ENCODE measurements at regions not wholly inside any gene's neighbourhood (a gene's known extent, or its start where the extent isn't known, plus 50 kb on each side); places are given as distances from the start of the nearest gene placed in this dataset.

- H3K4me1 ChIP-seq: no peaks in the 10 kb centered on the region
- TF ChIP-seq CTCF (IDR thresholded peaks at IDR 0.05): no peak
- no peaks in the 10 kb centered on the region for H3K9me3 ChIP-seq (ENCODE audit: control insufficient read depth, low read length)
- no peak overlapping the region for H3K9ac ChIP-seq
- no peak overlapping the region for H3K27ac ChIP-seq
- no peak overlapping the region for H2AFZ ChIP-seq
- no peaks in the 10 kb centered on the region for H3K27me3 ChIP-seq (ENCODE audit: control insufficient read depth, insufficient read depth, low read length)
- no peak overlapping the region for H3K4me2 ChIP-seq (ENCODE audit: low read length)
- H3K79me2 ChIP-seq: no peaks in the 10 kb centered on the region
- no peaks in the 10 kb centered on the region for H3K36me3 ChIP-seq (ENCODE audit: control insufficient read depth, insufficient read depth, low read length)
- H3K4me3 ChIP-seq (ENCODE audit: low read depth, low read length): no peak overlapping the region
Observed at GRCh38 chr12:92602476-92602875, 100.3 kb upstream of the PLEKHG7 start.

GRCh38 chr12:92601680-92602079 is 101.1 kb upstream of the PLEKHG7 start:
- Histone ChIP-seq H3K4me2 (ENCODE audit: low read length) (no peak overlapping the region), H3K9ac (no peak overlapping the region), H3K4me1 (no peaks in the 10 kb centered on the region), H3K36me3 (ENCODE audit: control insufficient read depth, insufficient read depth, low read length) (no peaks in the 10 kb centered on the region), H3K4me3 (ENCODE audit: low read depth, low read length) (no peak overlapping the region), H3K79me2 (no peaks in the 10 kb centered on the region), H3K27ac (no peak overlapping the region), H3K27me3 (ENCODE audit: control insufficient read depth, insufficient read depth, low read length) (no peaks in the 10 kb centered on the region), H2AFZ (no peak overlapping the region), H3K9me3 (ENCODE audit: control insufficient read depth, low read length) (no peaks in the 10 kb centered on the region)
- no peak for TF ChIP-seq CTCF (IDR thresholded peaks at IDR 0.05)

DNA sequence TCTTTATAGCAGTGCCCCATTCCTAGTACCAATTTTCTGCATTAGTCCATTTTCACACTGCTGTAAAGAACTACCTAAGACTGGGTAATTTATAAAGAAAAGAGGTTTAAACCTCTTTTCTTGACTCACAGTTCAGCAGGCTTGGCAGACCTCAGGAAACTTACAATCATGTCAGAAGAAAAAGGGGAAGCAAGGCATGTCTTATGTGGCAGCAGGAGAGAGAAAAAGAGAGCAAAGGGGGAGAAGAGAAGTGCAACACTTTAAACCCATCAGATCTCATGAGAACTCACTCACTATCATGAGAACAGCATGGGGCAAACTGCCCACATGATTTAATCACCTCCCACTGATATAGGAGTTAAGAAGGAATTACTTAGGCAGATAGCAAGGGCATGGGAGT is 101.6 kb upstream of the PLEKHG7 start:
- Histone ChIP-seq H3K4me2 (ENCODE audit: low read length) (no peak overlapping the region), H3K4me3 (ENCODE audit: low read depth, low read length) (no peak overlapping the region), H3K4me1 (no peaks in the 10 kb centered on the region), H3K9ac (no peak overlapping the region), H3K27ac (no peak overlapping the region), H3K36me3 (ENCODE audit: control insufficient read depth, insufficient read depth, low read length) (no peaks in the 10 kb centered on the region), H3K9me3 (ENCODE audit: control insufficient read depth, low read length) (no peaks in the 10 kb centered on the region), H3K27me3 (ENCODE audit: control insufficient read depth, insufficient read depth, low read length) (no peaks in the 10 kb centered on the region), H3K79me2 (no peaks in the 10 kb centered on the region), H2AFZ (no peak overlapping the region)
- TF ChIP-seq CTCF (IDR thresholded peaks at IDR 0.05): no peak

DNA sequence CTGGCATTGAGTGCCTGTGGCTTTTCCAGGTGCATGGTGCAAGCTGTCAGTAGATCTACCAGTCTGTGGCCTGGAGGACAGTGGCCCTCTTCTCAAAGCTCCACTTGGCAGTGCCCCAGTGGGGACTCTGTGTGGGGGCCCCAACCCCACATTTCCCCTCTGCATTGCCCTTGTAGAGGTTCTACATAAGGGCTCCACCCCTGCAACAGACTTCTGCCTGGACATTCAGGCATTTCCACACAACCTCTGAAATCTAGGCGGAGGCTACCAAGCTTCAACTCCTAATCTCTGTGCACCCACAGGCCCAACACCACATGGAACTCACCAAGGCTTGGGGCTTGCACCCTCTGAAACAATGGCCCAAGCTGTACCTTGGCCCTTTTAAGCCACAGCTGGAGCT is 102.7 kb upstream of the PLEKHG7 start:
- no peaks in the 10 kb centered on the region for H3K9me3 ChIP-seq (ENCODE audit: control insufficient read depth, low read length)
- H3K4me1 ChIP-seq: no peaks in the 10 kb centered on the region
- H2AFZ ChIP-seq: no peak overlapping the region
- H3K4me3 ChIP-seq (ENCODE audit: low read depth, low read length): no peak overlapping the region
- H3K36me3 ChIP-seq (ENCODE audit: control insufficient read depth, insufficient read depth, low read length): no peaks in the 10 kb centered on the region
- H3K27me3 ChIP-seq (ENCODE audit: control insufficient read depth, insufficient read depth, low read length): no peaks in the 10 kb centered on the region
- no peak overlapping the region for H3K9ac ChIP-seq
- H3K27ac ChIP-seq: no peak overlapping the region
- H3K4me2 ChIP-seq (ENCODE audit: low read length): no peak overlapping the region
- H3K79me2 ChIP-seq: no peaks in the 10 kb centered on the region
- no peak for TF ChIP-seq CTCF (IDR thresholded peaks at IDR 0.05)

DNA sequence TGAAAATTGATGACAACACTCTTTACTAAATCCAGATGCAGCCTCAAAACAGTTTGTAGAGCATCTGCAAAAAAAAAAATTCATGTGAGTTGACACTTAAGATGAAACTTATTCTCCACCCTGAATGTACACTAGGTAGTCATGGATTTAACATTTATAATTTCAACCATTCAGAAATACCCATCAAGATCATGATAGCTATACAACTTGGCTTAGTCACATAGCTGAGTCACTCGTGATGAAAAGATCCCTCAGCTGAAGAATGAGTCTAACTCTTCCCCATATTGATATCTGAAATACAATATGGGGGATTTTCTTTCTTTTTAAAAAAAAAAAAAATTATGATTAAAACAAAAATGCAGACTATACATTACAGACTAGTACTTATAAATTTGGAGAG is 104.8 kb upstream of the PLEKHG7 start:
- H3K9me3 ChIP-seq (ENCODE audit: control insufficient read depth, low read length): no peaks in the 10 kb centered on the region
- H3K4me2 ChIP-seq (ENCODE audit: low read length): no peak overlapping the region
- no peak overlapping the region for H2AFZ ChIP-seq
- no peaks in the 10 kb centered on the region for H3K79me2 ChIP-seq
- H3K4me3 ChIP-seq (ENCODE audit: low read depth, low read length): no peak overlapping the region
- H3K27me3 ChIP-seq (ENCODE audit: control insufficient read depth, insufficient read depth, low read length): no peaks in the 10 kb centered on the region
- H3K4me1 ChIP-seq: no peaks in the 10 kb centered on the region
- no peaks in the 10 kb centered on the region for H3K36me3 ChIP-seq (ENCODE audit: control insufficient read depth, insufficient read depth, low read length)
- H3K9ac ChIP-seq: no peak overlapping the region
- TF ChIP-seq CTCF (IDR thresholded peaks at IDR 0.05): no peak
- no peak overlapping the region for H3K27ac ChIP-seq
